Ascending aorta (tissue), 2 donors: ENCODE measurements at regions not wholly inside any gene's neighbourhood (a gene's known extent, or its start where the extent isn't known, plus 50 kb on each side); places are given as distances from the start of the nearest gene placed in this dataset.

Source experiments
- DNase-seq, 2 donors: peaks; one replicate each; pipeline ENCODE4 v3.0.0-alpha.2; 2019; ENCODE audit warnings: low spot score in 2 of 2
- H3K27ac ChIP-seq, 2 donors: fragments of 200-600 bp; sonication (generic); one replicate each; pipeline ENCODE4 v1.5.1; 2016 to 2017; ENCODE audit warnings: mild to moderate bottlenecking in 1 of 2
- H3K27me3 ChIP-seq: fragments of 200-600 bp; sonication (generic); one replicate; pipeline ENCODE4 v1.5.1; 2017
- H3K36me3 ChIP-seq, 2 donors: fragments of 200-600 bp; sonication (generic); one replicate each; pipeline ENCODE4 v1.5.1; 2016
- H3K4me1 ChIP-seq, 2 donors: fragments of 200-600 bp; sonication (generic); one replicate each; pipeline ENCODE4 v1.5.1; 2016 to 2017; ENCODE audit warnings: mild to moderate bottlenecking in 1 of 2
- H3K4me3 ChIP-seq, 2 donors: fragments of 200-600 bp; sonication (generic); one replicate each; pipeline ENCODE4 v1.5.1; 2016 to 2017; ENCODE audit warnings: mild to moderate bottlenecking in 1 of 2
- H3K9me3 ChIP-seq, 2 donors: fragments of 200-600 bp; sonication (generic); one replicate each; pipeline ENCODE4 v1.5.1; 2016
- CTCF ChIP-seq, 3 experiments: fragments of 200-600 bp in 2 of 3; fragments of 450-650 bp in 1 of 3; sonication (generic) in 2 of 3; IDR thresholded peaks; one replicate each; pipeline ENCODE4 v1.5.1; 2016 to 2019; ENCODE audit warnings: antibody characterized with exemption in 3 of 3, mild to moderate bottlenecking in 1 of 3, moderate library complexity in 1 of 3
- intact Hi-C: fragments of 100-400 bp; cut with DNase I; formaldehyde crosslinking; loops from one replicate; pipeline ENCODE4 v1.15.1; 2023

- H3K36me3 ChIP-seq, result no peaks in the 10 kb centered on the region
- no peaks in the 10 kb centered on the region for H3K9me3 ChIP-seq
- no peak overlapping the region for H3K4me3 ChIP-seq
- DNase-seq, result no peak
- no peak overlapping the region for H3K27ac ChIP-seq
- no peak for TF ChIP-seq CTCF (IDR thresholded peaks at IDR 0.05)
- no peaks in the 10 kb centered on the region for H3K4me1 ChIP-seq
- H3K27me3 ChIP-seq, result no peaks in the 10 kb centered on the region
- intact Hi-C loops, result no loop called here
Measured at GRCh38 chr5:23579566-23579965, 72.2 kb downstream of the PRDM9 start.

- no peak for TF ChIP-seq CTCF (IDR thresholded peaks at IDR 0.05)
- Histone ChIP-seq H3K4me3 (no peak overlapping the region), H3K36me3 (no peaks in the 10 kb centered on the region), H3K4me1 (no peaks in the 10 kb centered on the region), H3K9me3 (no peaks in the 10 kb centered on the region), H3K27ac (no peak overlapping the region), H3K27me3 (no peaks in the 10 kb centered on the region)
- intact Hi-C loops, result no loop called here
- no peak for DNase-seq
Measured at GRCh38 chr5:23583081-23583480, 75.7 kb downstream of the PRDM9 start.

- Histone ChIP-seq H3K36me3 (no peaks in the 10 kb centered on the region), H3K27ac (no peak overlapping the region), H3K4me3 (no peak overlapping the region), H3K4me1 (no peaks in the 10 kb centered on the region), H3K9me3 (no peaks in the 10 kb centered on the region), H3K27me3 (no peaks in the 10 kb centered on the region)
- intact Hi-C loops, result no loop called here
- no peak for TF ChIP-seq CTCF (IDR thresholded peaks at IDR 0.05)
- DNase-seq, result no peak
Measured at GRCh38 chr5:23588841-23589326, 81.5 kb downstream of the PRDM9 start.

GRCh38 chr5:23591250-23591649 is 83.8 kb downstream of the PRDM9 start:
- Histone ChIP-seq H3K36me3 (no peaks in the 10 kb centered on the region), H3K9me3 (no peaks in the 10 kb centered on the region), H3K27me3 (no peaks in the 10 kb centered on the region), H3K4me3 (no peak overlapping the region), H3K27ac (no peak overlapping the region), H3K4me1 (no peaks in the 10 kb centered on the region)
- intact Hi-C loops, result no loop called here
- DNase-seq, result no peak
- no peak for TF ChIP-seq CTCF (IDR thresholded peaks at IDR 0.05)

GRCh38 chr5:23606927-23607326 is 99.5 kb downstream of the PRDM9 start:
- TF ChIP-seq CTCF (IDR thresholded peaks at IDR 0.05), result no peak
- no peak for DNase-seq

GRCh38 chr5:23612701-23613100 is 105.3 kb downstream of the PRDM9 start:
- Histone ChIP-seq H3K9me3 (no peaks in the 10 kb centered on the region), H3K4me3 (no peak overlapping the region), H3K36me3 (no peaks in the 10 kb centered on the region), H3K4me1 (no peaks in the 10 kb centered on the region), H3K27ac (no peak overlapping the region), H3K27me3 (no peaks in the 10 kb centered on the region)
- DNase-seq, result no peak
- intact Hi-C loops, result no loop called here
- no peak for TF ChIP-seq CTCF (IDR thresholded peaks at IDR 0.05)

More at GRCh38 chr5:23606927-23607326, 99.5 kb downstream of the PRDM9 start:
- H3K4me3 ChIP-seq, result no peak overlapping the region
- no peaks in the 10 kb centered on the region for H3K4me1 ChIP-seq
- no peak overlapping the region for H3K27ac ChIP-seq
- no peaks in the 10 kb centered on the region for H3K9me3 ChIP-seq
- intact Hi-C loops, result no loop called here
- H3K27me3 ChIP-seq, result no peaks in the 10 kb centered on the region
- H3K36me3 ChIP-seq, result no peaks in the 10 kb centered on the region
